HEK293T (cell line): ENCODE measurements at regions not wholly inside any gene's neighbourhood (a gene's known extent, or its start where the extent isn't known, plus 50 kb on each side); places are given as distances from the start of the nearest gene placed in this dataset.

ENCODE experiments used
- CTCF ChIA-PET: fragments of 350-600 bp; formaldehyde crosslinking; extraction: SDS; loops from one replicate; lab custom pipeline; 2021; ENCODE audit warnings: antibody characterized with exemption, inconsistent platforms; lab: Yijun Ruan, JAX
- POLR2A ChIA-PET: fragments of 350-600 bp; formaldehyde crosslinking; extraction: SDS; loops from one replicate; lab custom pipeline; 2020; ENCODE audit warnings: antibody characterized with exemption, inconsistent platforms; lab: Yijun Ruan, JAX
- DNase-seq: peaks from one replicate; pipeline ENCODE4 v3.0.0; 2012; ENCODE audit warnings: mixed read lengths; ENCODE audit errors: extremely low spot score
- ARNT ChIP-seq: fragments of 450-650 bp; IDR thresholded peaks from 2 replicates; pipeline ENCODE4 v1.6.1; 2017; ENCODE audit warnings: mild to moderate bottlenecking
- BHLHE40 ChIP-seq: fragments of 450-650 bp; IDR thresholded peaks from 2 replicates; pipeline ENCODE4 v1.6.1; 2016; ENCODE audit warnings: mild to moderate bottlenecking, moderate library complexity, borderline replicate concordance
- CTBP1 ChIP-seq: fragments of 450-650 bp; IDR thresholded peaks from 2 replicates; pipeline ENCODE4 v1.6.1; 2016; ENCODE audit warnings: borderline replicate concordance
- ELF4 ChIP-seq: fragments of 450-650 bp; IDR thresholded peaks from 2 replicates; pipeline ENCODE4 v1.6.1; 2017; ENCODE audit warnings: antibody characterized with exemption
- FOXA1 ChIP-seq: fragments of 450-650 bp; IDR thresholded peaks from 2 replicates; pipeline ENCODE4 v1.6.1; 2016; ENCODE audit warnings: mild to moderate bottlenecking
- FOXK2 ChIP-seq: fragments of 450-650 bp; IDR thresholded peaks from 2 replicates; pipeline ENCODE4 v1.6.1; 2016; ENCODE audit warnings: mild to moderate bottlenecking
- FOXM1 ChIP-seq: fragments of 450-650 bp; IDR thresholded peaks from 2 replicates; pipeline ENCODE4 v1.6.1; 2017; ENCODE audit warnings: mild to moderate bottlenecking, borderline replicate concordance
- HDGF ChIP-seq: fragments of 450-650 bp; IDR thresholded peaks from 2 replicates; pipeline ENCODE4 v1.6.1; 2017; ENCODE audit warnings: antibody characterized with exemption, borderline replicate concordance
- L3MBTL2 ChIP-seq: fragments of 450-650 bp; conservative IDR thresholded peaks from 2 replicates; pipeline ENCODE4 v1.6.1; 2016; ENCODE audit warnings: mild to moderate bottlenecking
- LEF1 ChIP-seq: fragments of 450-650 bp; IDR thresholded peaks from 2 replicates; pipeline ENCODE4 v1.6.1; 2017; ENCODE audit warnings: mild to moderate bottlenecking, borderline replicate concordance
- NFRKB ChIP-seq: fragments of 450-650 bp; IDR thresholded peaks from 2 replicates; pipeline ENCODE4 v1.6.1; 2016; ENCODE audit warnings: mild to moderate bottlenecking, moderate library complexity
- PKNOX1 ChIP-seq: fragments of 450-650 bp; IDR thresholded peaks from 2 replicates; pipeline ENCODE4 v1.6.1; 2016
- SP1 ChIP-seq: fragments of 450-650 bp; IDR thresholded peaks from 2 replicates; pipeline ENCODE4 v1.6.1; 2017
- SUZ12 ChIP-seq: fragments of 450-650 bp; IDR thresholded peaks from 2 replicates; pipeline ENCODE4 v1.6.1; 2016; ENCODE audit warnings: mild to moderate bottlenecking
- TARDBP ChIP-seq: fragments of 450-650 bp; IDR thresholded peaks from 2 replicates; pipeline ENCODE4 v1.6.1; 2016
- ZNF384 ChIP-seq: fragments of 450-650 bp; IDR thresholded peaks from 2 replicates; pipeline ENCODE4 v1.6.1; 2016

- POLR2A ChIA-PET = no interaction called here
- no peak for TF ChIP-seq ZNF384
- CTCF ChIA-PET = interaction anchor here (1.2 kb wide), 1 partner anchor 17 kb away, joined by 4 read pairs; no protein-coding TSS in a partner anchor
- DNase-seq = no peak
These were observed 117.2 kb upstream of the SCAF11 start for GRCh38 chr12:46107591-46107990.

GRCh38 chr12:46105735-46106134 is 115.4 kb upstream of the SCAF11 start:
- TF ChIP-seq LEF1 (no peak), BHLHE40 (no peak), HDGF (no peak), TARDBP (no peak), L3MBTL2 (no peak), CTBP1 (no peak), PKNOX1 (no peak), ZNF384 (no peak)
- no peak for DNase-seq
- ChIA-PET CTCF (no interaction called here), POLR2A (no interaction called here)

GRCh38 chr12:46103559-46104383 is 113.4 kb upstream of the SCAF11 start:
- no peak for DNase-seq
- CTCF ChIA-PET = no interaction called here
- POLR2A ChIA-PET = no interaction called here
- TF ChIP-seq HDGF (no peak), ARNT (no peak), NFRKB (no peak), PKNOX1 (no peak), LEF1 (no peak)

GRCh38 chr12:46101485-46101869 is 111.1 kb upstream of the SCAF11 start:
- TF ChIP-seq BHLHE40 = no peak
- TF ChIP-seq SP1 = no peak
- no peak for TF ChIP-seq HDGF
- TF ChIP-seq SUZ12 = no peak
- TF ChIP-seq ARNT = no peak
- TF ChIP-seq TARDBP = no peak
- TF ChIP-seq FOXA1 = no peak
- no peak for TF ChIP-seq ELF4
- no peak for TF ChIP-seq FOXK2
- no peak for TF ChIP-seq CTBP1
- no peak for TF ChIP-seq PKNOX1
- no peak for TF ChIP-seq LEF1
- no peak for TF ChIP-seq NFRKB

GRCh38 chr12:46100551-46101484 is 110.4 kb upstream of the SCAF11 start:
- TF ChIP-seq ZNF384 (no peak), LEF1 (no peak), CTBP1 (no peak), TARDBP (no peak)
- ChIA-PET CTCF (no interaction called here), POLR2A (no interaction called here)
- DNase-seq = no peak

More at GRCh38 chr12:46101485-46101869, 111.1 kb upstream of the SCAF11 start:
- ChIA-PET POLR2A (no interaction called here), CTCF (no interaction called here)
- DNase-seq = no peak

- TF ChIP-seq FOXA1 = no peak
- no peak for TF ChIP-seq CTBP1
- TF ChIP-seq ARNT = no peak
- no peak for TF ChIP-seq TARDBP
- no peak for TF ChIP-seq FOXK2
- TF ChIP-seq ZNF384 = no peak
- no peak for TF ChIP-seq SUZ12
- TF ChIP-seq LEF1 = no peak
- no peak for TF ChIP-seq SP1
- no peak for TF ChIP-seq FOXM1
- TF ChIP-seq ELF4 = no peak
- ChIA-PET POLR2A (no interaction called here), CTCF (no interaction called here)
- DNase-seq = no peak
These were observed 99.2 kb upstream of the SCAF11 start for GRCh38 chr12:46089414-46090162.
